HepG2 (cell line): ENCODE measurements at regions not wholly inside any gene's neighbourhood (a gene's known extent, or its start where the extent isn't known, plus 50 kb on each side); places are given as distances from the start of the nearest gene placed in this dataset.

Experiments used
- ATAC-seq: fragments of 200-7000 bp; cut with Tn5 transposase; 3 replicates; pipeline ENCODE4 v1.9.1; 2020; ENCODE audit warnings: mild to moderate bottlenecking, moderate library complexity
- BruUV-seq: library from RNA; stranded (reverse); fragments of 400-500 nt; replicated peaks from 2 replicates; lab custom pipeline; 2021; lab: Mats Ljungman, UMichigan
- CTCF ChIA-PET: fragments of 300-600 bp; formaldehyde crosslinking; extraction: SDS; loops from one replicate; lab custom pipeline; 2021; ENCODE audit warnings: low total read pairs, inconsistent platforms, low intra/inter-chr PET ratio; lab: Yijun Ruan, JAX
- POLR2A ChIA-PET: fragments of 350-600 bp; sonication (Branson Sonifier 250); formaldehyde crosslinking; loops from one replicate; lab custom pipeline; 2020; ENCODE audit warnings: antibody characterized with exemption, inconsistent platforms; lab: Yijun Ruan, JAX
- DNase-seq: peaks from one replicate; pipeline ENCODE4 v3.0.0-alpha.2; 2015; ENCODE audit warnings: low spot score
- FAIRE-seq: peaks from 3 replicates; lab custom pipeline; 2011; peaks lifted over from hg19 to GRCh38; lab: Jason Lieb, UNC
- H2AFZ ChIP-seq: one replicate; pipeline ENCODE4 v1.6.1; 2011; ENCODE audit warnings: low read length, inconsistent platforms
- H3K27ac ChIP-seq: fragments of 300-600 bp; 3 replicates; pipeline ENCODE4 v1.8.0; 2011; ENCODE audit warnings: mixed run types, mild to moderate bottlenecking, mixed read lengths, low read length, inconsistent platforms; ENCODE audit not compliant: insufficient read depth; ENCODE audit errors: extremely low read length
- H3K27me3 ChIP-seq, 2 experiments: fragments of 200-600 bp in 1 of 2; 2 replicates in 1 of 2; 3 replicates in 1 of 2; pipeline versions ENCODE4 v1.6.0 to v1.8.0; 2011; ENCODE audit warnings: low read length in 2 of 2, mild to moderate bottlenecking in 2 of 2, moderate library complexity in 2 of 2, inconsistent platforms in 1 of 2; ENCODE audit not compliant: insufficient read depth in 2 of 2, control insufficient read depth in 1 of 2
- H3K36me3 ChIP-seq, 2 experiments: fragments of 200-600 bp in 1 of 2; replicated peaks in 1 of 2; 2 replicates in 1 of 2; 3 replicates in 1 of 2; pipeline versions ENCODE4 v1.5.1 to v1.8.0; 2011; ENCODE audit warnings: low read length in 2 of 2, inconsistent platforms in 1 of 2; ENCODE audit not compliant: insufficient read depth in 2 of 2, control insufficient read depth in 1 of 2
- H3K4me1 ChIP-seq: 2 replicates; pipeline ENCODE4 v1.5.1; 2012; ENCODE audit warnings: low read length, inconsistent platforms; ENCODE audit not compliant: insufficient read depth
- H3K4me2 ChIP-seq: 2 replicates; pipeline ENCODE4 v1.6.0; 2011; ENCODE audit warnings: low read depth, low read length, inconsistent platforms
- H3K4me3 ChIP-seq, 3 experiments: fragments of 200-600 bp in 1 of 3; sonication (generic), shearing (Covaris generic) in 1 of 3; replicated peaks in 1 of 3; 2 replicates each; pipeline ENCODE4 v1.5.1; 2011 to 2016; ENCODE audit warnings: low read length in 3 of 3, inconsistent platforms in 2 of 3, low read depth in 2 of 3, mild to moderate bottlenecking in 2 of 3, control low read depth in 1 of 3, mixed read lengths in 1 of 3; ENCODE audit not compliant: insufficient read depth in 1 of 3
- H3K79me2 ChIP-seq: one replicate; pipeline ENCODE4 v1.6.1; 2011; ENCODE audit warnings: low read length, inconsistent platforms; ENCODE audit not compliant: insufficient read depth
- H3K9ac ChIP-seq: 2 replicates; pipeline ENCODE4 v1.6.0; 2011; ENCODE audit warnings: mild to moderate bottlenecking, low read depth, low read length, inconsistent platforms; ENCODE audit not compliant: insufficient read depth
- H3K9me3 ChIP-seq: 2 replicates; pipeline ENCODE4 v1.5.1; 2012; ENCODE audit warnings: mild to moderate bottlenecking, low read length
- H4K20me1 ChIP-seq: 2 replicates; pipeline ENCODE4 v1.6.0; 2011; ENCODE audit warnings: inconsistent platforms, mild to moderate bottlenecking, low read length, moderate library complexity; ENCODE audit not compliant: insufficient read depth
- ETV6 ChIP-seq: sonication (generic); formaldehyde crosslinking; conservative IDR thresholded peaks from 2 replicates; pipeline ENCODE4 v1.4.0; 2020; ENCODE audit warnings: missing genetic modification reagents
- KLF9 ChIP-seq: IDR thresholded peaks from 2 replicates; pipeline ENCODE4 v1.6.1; 2016; ENCODE audit warnings: low read depth
- MAFK ChIP-seq, 2 experiments: IDR thresholded peaks in 1 of 2; conservative IDR thresholded peaks in 1 of 2; 2 replicates each; pipeline ENCODE4 v1.6.1; 2011; ENCODE audit warnings: improper control_type of control experiment in 2 of 2, low read length in 2 of 2
- MLLT10 ChIP-seq: sonication (generic); formaldehyde crosslinking; IDR thresholded peaks from 2 replicates; pipeline ENCODE4 v1.4.0; 2020; ENCODE audit warnings: missing genetic modification reagents
- NFE2L2 ChIP-seq: fragments of 150-350 bp; IDR thresholded peaks from 2 replicates; pipeline ENCODE4 v1.6.1; 2014; ENCODE audit warnings: low read length
- STAT5B ChIP-seq: sonication (generic); formaldehyde crosslinking; IDR thresholded peaks from 2 replicates; pipeline ENCODE4 v1.4.0; 2020; ENCODE audit warnings: missing genetic modification reagents
- ZNF138 ChIP-seq: sonication (generic); formaldehyde crosslinking; IDR thresholded peaks from 2 replicates; pipeline ENCODE4 v1.5.0; 2020; ENCODE audit warnings: mild to moderate bottlenecking, low read depth, missing genetic modification reagents
- ZNF510 ChIP-seq: sonication (generic); formaldehyde crosslinking; IDR thresholded peaks from 2 replicates; pipeline ENCODE4 v1.4.0; 2020; ENCODE audit warnings: low read depth, mild to moderate bottlenecking, missing genetic modification reagents
- ZNF572 ChIP-seq: sonication (generic); formaldehyde crosslinking; IDR thresholded peaks from 2 replicates; pipeline ENCODE4 v1.5.1; 2020; ENCODE audit warnings: mild to moderate bottlenecking, missing genetic modification reagents
- WGBS: methylation state at CpG from one replicate; pipeline ENCODE4 v1.1.6; 2017; ENCODE audit warnings: low lambda C conversion rate; 5-methylcytosine and 5-hydroxymethylcytosine counted together
- in situ Hi-C: cut with HindIII; loops from 2 replicates; pipeline ENCODE4 v1.10.0; 2017; ENCODE audit warnings: low pct_unique_long_range_greater_than_20kb; ENCODE audit not compliant: extremely low pct_ligation_motif_present
- intact Hi-C: fragments of 100-400 bp; cut with micrococcal nuclease; formaldehyde crosslinking; loops from one replicate; pipeline ENCODE4 v1.10.0; 2022; ENCODE audit not compliant: unreplicated experiment
- TF ChIP-seq, protein P1 (sequence below): sonication (generic); formaldehyde crosslinking; IDR thresholded peaks from 2 replicates; pipeline ENCODE4 v1.4.0; 2020; ENCODE audit warnings: missing genetic modification reagents; ENCODE audit errors: not compliant biosample characterization
- TF ChIP-seq, protein P2 (sequence below): sonication (generic); formaldehyde crosslinking; conservative IDR thresholded peaks from 2 replicates; pipeline ENCODE4 v1.5.0; 2020; ENCODE audit warnings: missing genetic modification reagents
- TF ChIP-seq, protein P3 (sequence below): fragments of 450-650 bp; IDR thresholded peaks from 2 replicates; pipeline ENCODE4 v1.6.1; 2017
- TF ChIP-seq, protein P4 (sequence below): sonication (generic); formaldehyde crosslinking; IDR thresholded peaks from 2 replicates; pipeline ENCODE4 v1.8.0; 2022; ENCODE audit warnings: mild to moderate bottlenecking, missing genetic modification reagents, moderate library complexity
- TF ChIP-seq, protein P5 (sequence below): sonication (generic); formaldehyde crosslinking; IDR thresholded peaks from 2 replicates; pipeline ENCODE4 v1.8.0; 2023; ENCODE audit warnings: mild to moderate bottlenecking, missing genetic modification reagents

DNA sequence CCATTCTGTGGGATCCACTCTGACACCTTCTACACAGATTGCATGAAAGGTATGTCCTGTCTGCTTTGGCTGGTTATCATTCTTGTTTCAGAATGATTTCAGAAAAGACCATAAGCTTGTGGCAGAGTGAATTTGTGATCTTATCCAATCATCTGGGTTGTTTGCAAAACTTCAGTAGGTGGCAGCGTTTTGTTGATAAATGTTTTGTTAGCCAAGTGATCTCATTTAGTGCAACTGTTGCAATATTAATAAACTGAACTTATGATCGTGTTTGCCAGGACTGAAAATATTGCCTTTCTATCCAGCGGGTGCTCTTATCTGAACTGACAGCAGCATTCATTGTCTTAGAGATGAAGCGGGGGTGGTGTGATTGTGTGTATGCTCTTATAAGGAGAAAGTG is 613.2 kb upstream of the NOX3 start:
- no TSS peak for BruUV-seq

DNA sequence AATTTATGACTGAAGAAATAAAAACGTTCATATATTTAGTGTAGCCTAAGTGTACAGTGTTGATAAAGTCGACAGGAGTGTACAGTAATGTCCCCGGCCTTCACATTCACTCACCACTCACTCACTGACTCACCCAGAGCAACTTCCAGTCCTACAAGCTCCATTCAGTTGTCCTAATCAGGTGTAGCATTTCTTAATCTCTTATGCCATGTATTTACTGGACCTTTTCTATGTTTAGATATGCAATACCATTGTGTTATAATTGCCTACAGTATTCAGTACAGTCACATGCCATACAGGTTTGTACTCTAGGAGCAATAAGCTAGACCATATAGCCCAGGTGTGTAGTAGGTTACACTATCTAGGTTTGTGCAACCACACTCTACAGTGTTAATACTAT is 610.2 kb upstream of the NOX3 start:
- Histone ChIP-seq H3K9ac (no peak overlapping the region), H3K36me3 (no peaks in the 10 kb centered on the region), H2AFZ (no peak overlapping the region), H3K4me1 (no peaks in the 10 kb centered on the region), H3K79me2 (no peaks in the 10 kb centered on the region), H3K9me3 (no peaks in the 10 kb centered on the region), H4K20me1 (no peaks in the 10 kb centered on the region), H3K4me3 (no peak overlapping the region), H3K4me2 (no peak overlapping the region), H3K27me3 (peaks cover 0 to 3% of the 10 kb centered on the region in 2 experiments; a peak in 1 of 5 replicates), H3K27ac (no peak overlapping the region)
- ChIA-PET CTCF (no interaction called here), POLR2A (no interaction called here)
- intact Hi-C loops (no loop called here), in situ Hi-C loops (no loop called here)
- no peak for ATAC-seq
- WGBS, result 2% methylated on average over 3 of the region's 3 CpGs
- no peak for FAIRE-seq
- no TSS peak for BruUV-seq
- no peak for DNase-seq
- TF ChIP-seq ZNF138 (CRISPR knock-in tag) (no peak), ZNF572 (CRISPR knock-in tag) (no peak), MLLT10 (no peak), ETV6 (no peak), KLF9 (CRISPR knock-in tag) (no peak), STAT5B (CRISPR knock-in tag) (no peak), ZNF510 (CRISPR knock-in tag) (no peak)
- TF ChIP-seq, protein P1, sequence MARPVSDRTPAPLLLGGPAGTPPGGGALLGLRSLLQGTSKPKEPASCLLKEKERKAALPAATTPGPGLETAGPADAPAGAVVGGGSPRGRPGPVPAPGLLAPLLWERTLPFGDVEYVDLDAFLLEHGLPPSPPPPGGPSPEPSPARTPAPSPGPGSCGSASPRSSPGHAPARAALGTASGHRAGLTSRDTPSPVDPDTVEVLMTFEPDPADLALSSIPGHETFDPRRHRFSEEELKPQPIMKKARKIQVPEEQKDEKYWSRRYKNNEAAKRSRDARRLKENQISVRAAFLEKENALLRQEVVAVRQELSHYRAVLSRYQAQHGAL (CRISPR knock-in tag), result no peak
- TF ChIP-seq, protein P2, sequence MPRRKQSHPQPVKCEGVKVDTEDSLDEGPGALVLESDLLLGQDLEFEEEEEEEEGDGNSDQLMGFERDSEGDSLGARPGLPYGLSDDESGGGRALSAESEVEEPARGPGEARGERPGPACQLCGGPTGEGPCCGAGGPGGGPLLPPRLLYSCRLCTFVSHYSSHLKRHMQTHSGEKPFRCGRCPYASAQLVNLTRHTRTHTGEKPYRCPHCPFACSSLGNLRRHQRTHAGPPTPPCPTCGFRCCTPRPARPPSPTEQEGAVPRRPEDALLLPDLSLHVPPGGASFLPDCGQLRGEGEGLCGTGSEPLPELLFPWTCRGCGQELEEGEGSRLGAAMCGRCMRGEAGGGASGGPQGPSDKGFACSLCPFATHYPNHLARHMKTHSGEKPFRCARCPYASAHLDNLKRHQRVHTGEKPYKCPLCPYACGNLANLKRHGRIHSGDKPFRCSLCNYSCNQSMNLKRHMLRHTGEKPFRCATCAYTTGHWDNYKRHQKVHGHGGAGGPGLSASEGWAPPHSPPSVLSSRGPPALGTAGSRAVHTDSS (CRISPR knock-in tag), result no peak
- TF ChIP-seq, protein P3, sequence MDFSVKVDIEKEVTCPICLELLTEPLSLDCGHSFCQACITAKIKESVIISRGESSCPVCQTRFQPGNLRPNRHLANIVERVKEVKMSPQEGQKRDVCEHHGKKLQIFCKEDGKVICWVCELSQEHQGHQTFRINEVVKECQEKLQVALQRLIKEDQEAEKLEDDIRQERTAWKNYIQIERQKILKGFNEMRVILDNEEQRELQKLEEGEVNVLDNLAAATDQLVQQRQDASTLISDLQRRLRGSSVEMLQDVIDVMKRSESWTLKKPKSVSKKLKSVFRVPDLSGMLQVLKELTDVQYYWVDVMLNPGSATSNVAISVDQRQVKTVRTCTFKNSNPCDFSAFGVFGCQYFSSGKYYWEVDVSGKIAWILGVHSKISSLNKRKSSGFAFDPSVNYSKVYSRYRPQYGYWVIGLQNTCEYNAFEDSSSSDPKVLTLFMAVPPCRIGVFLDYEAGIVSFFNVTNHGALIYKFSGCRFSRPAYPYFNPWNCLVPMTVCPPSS, result no peak
- TF ChIP-seq, protein P4, sequence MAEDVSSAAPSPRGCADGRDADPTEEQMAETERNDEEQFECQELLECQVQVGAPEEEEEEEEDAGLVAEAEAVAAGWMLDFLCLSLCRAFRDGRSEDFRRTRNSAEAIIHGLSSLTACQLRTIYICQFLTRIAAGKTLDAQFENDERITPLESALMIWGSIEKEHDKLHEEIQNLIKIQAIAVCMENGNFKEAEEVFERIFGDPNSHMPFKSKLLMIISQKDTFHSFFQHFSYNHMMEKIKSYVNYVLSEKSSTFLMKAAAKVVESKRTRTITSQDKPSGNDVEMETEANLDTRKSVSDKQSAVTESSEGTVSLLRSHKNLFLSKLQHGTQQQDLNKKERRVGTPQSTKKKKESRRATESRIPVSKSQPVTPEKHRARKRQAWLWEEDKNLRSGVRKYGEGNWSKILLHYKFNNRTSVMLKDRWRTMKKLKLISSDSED, result no peak
- TF ChIP-seq, protein P5, sequence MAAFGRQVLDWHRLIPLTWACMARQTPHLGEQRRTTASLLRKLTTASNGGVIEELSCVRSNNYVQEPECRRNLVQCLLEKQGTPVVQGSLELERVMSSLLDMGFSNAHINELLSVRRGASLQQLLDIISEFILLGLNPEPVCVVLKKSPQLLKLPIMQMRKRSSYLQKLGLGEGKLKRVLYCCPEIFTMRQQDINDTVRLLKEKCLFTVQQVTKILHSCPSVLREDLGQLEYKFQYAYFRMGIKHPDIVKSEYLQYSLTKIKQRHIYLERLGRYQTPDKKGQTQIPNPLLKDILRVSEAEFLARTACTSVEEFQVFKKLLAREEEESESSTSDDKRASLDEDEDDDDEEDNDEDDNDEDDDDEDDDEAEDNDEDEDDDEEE (CRISPR knock-in tag), result no peak

More for the DNA sequence above, 613.2 kb upstream of the NOX3 start:
- Histone ChIP-seq H4K20me1 (no peaks in the 10 kb centered on the region), H3K27ac (no peak overlapping the region), H2AFZ (no peak overlapping the region), H3K9ac (no peak overlapping the region), H3K27me3 (peaks cover 0 to 7% of the 10 kb centered on the region in 2 experiments; a peak in 1 of 5 replicates), H3K4me1 (no peaks in the 10 kb centered on the region), H3K4me3 (no peak overlapping the region), H3K79me2 (no peaks in the 10 kb centered on the region), H3K9me3 (no peaks in the 10 kb centered on the region), H3K4me2 (no peak overlapping the region), H3K36me3 (no peaks in the 10 kb centered on the region)
- intact Hi-C loops (no loop called here), in situ Hi-C loops (no loop called here)
- ChIA-PET CTCF (no interaction called here), POLR2A (no interaction called here)
- ATAC-seq, result no peak
- DNase-seq, result no peak
- 3% methylated on average over 4 of the region's 4 CpGs for WGBS
- peak in 1 of 2 experiments; percentile 21; a peak in 1 of 4 replicates for TF ChIP-seq MAFK (conservative IDR thresholded peaks at IDR 0.05 in 1 of 2, IDR thresholded peaks at IDR 0.05 in 1 of 2; ENCODE audit: low read length in 2 of 2)
- no peak for TF ChIP-seq NFE2L2
- no peak for FAIRE-seq
